Sigmoid colon (tissue), 4 donors: ENCODE measurements at regions not wholly inside any gene's neighbourhood (a gene's known extent, or its start where the extent isn't known, plus 50 kb on each side); places are given as distances from the start of the nearest gene placed in this dataset.

Source experiments
- POLR2A ChIP-seq, 2 donors: fragments of 450-650 bp; IDR thresholded peaks; one replicate each; pipeline ENCODE4 v1.6.1; 2016; ENCODE audit warnings: antibody characterized with exemption in 2 of 2, mild to moderate bottlenecking in 2 of 2, moderate library complexity in 2 of 2
- POLR2AphosphoS5 ChIP-seq, 4 donors: sonication (generic); formaldehyde crosslinking; IDR thresholded peaks; one replicate each; pipeline ENCODE4 v1.6.1; 2017; ENCODE audit warnings: antibody characterized with exemption in 4 of 4
- TF ChIP-seq, protein P1 (sequence below), 4 experiments: fragments of 450-650 bp in 3 of 4; fragments of 200-600 bp in 1 of 4; IDR thresholded peaks; one replicate each; pipeline ENCODE4 v1.5.1; 2016 to 2019; ENCODE audit warnings: antibody characterized with exemption in 4 of 4, mild to moderate bottlenecking in 3 of 4, moderate library complexity in 2 of 4

GRCh38 chr4:14743172-14743571 lies 259.1 kb upstream of the CPEB2 start:
- TF ChIP-seq POLR2AphosphoS5 (IDR thresholded peaks at IDR 0.05) (no peak), POLR2A (IDR thresholded peaks at IDR 0.05) (no peak)
- TF ChIP-seq, protein P1, sequence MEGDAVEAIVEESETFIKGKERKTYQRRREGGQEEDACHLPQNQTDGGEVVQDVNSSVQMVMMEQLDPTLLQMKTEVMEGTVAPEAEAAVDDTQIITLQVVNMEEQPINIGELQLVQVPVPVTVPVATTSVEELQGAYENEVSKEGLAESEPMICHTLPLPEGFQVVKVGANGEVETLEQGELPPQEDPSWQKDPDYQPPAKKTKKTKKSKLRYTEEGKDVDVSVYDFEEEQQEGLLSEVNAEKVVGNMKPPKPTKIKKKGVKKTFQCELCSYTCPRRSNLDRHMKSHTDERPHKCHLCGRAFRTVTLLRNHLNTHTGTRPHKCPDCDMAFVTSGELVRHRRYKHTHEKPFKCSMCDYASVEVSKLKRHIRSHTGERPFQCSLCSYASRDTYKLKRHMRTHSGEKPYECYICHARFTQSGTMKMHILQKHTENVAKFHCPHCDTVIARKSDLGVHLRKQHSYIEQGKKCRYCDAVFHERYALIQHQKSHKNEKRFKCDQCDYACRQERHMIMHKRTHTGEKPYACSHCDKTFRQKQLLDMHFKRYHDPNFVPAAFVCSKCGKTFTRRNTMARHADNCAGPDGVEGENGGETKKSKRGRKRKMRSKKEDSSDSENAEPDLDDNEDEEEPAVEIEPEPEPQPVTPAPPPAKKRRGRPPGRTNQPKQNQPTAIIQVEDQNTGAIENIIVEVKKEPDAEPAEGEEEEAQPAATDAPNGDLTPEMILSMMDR (IDR thresholded peaks at IDR 0.05): no peak
